AG10803 (cell line): ENCODE measurements at regions not wholly inside any gene's neighbourhood (a gene's known extent, or its start where the extent isn't known, plus 50 kb on each side); places are given as distances from the start of the nearest gene placed in this dataset.

Experiments
- DNase-seq: peaks from one replicate; pipeline ENCODE4 v3.0.0; 2010; ENCODE audit warnings: low read depth
- H3K4me3 ChIP-seq: 2 replicates; pipeline ENCODE4 v1.5.1; 2011; ENCODE audit warnings: mild to moderate bottlenecking, low read length, control low read depth
- TF ChIP-seq, protein P1 (sequence below): conservative IDR thresholded peaks from 2 replicates; pipeline ENCODE4 v1.5.1; 2011; ENCODE audit warnings: mild to moderate bottlenecking, low read length, control low read depth, inconsistent platforms

DNA sequence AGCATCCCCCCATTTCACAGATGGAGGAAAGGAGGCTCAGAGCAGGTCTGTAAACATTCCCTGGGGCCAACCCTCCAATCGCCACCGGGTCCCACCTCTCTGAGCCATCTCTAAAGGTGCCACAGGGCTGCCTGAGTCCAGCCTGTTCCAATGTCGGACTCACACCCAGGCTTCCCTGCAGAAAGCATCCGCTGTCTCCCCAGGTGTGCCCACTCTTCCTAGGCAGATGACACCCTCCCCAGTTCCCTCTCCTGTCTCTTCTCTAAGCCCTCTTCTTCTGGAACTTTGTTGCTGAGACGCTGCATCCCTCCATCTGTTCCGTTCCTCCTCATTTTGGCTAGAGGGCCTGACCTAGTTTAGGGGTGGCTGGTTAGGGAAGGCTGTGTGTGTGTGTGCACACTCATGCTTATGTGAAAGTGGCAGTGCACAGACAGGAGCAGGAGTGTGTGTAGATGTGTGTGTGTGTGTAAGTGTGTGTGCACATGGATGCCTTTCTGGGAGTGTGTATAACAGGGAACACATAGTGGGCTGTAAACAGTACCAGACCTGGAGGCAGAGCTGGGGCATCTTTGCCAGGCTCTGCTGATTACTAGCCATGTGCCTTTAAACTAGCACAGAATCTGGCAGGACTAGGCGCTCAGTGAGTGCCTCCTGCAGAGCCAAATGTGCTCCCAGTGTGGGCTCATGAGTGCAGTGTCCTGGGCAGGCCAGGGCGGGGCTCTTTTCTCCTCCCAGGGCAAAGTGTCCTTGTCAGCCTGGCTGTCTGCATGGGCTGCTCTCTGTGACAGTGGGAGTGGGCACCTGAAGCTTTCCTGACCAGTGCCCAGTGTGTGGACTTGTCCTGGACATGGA lies 77.3 kb upstream of the NECTIN1 start:
- H3K4me3 ChIP-seq: no peak overlapping the region
- no peak for DNase-seq
- TF ChIP-seq, protein P1, sequence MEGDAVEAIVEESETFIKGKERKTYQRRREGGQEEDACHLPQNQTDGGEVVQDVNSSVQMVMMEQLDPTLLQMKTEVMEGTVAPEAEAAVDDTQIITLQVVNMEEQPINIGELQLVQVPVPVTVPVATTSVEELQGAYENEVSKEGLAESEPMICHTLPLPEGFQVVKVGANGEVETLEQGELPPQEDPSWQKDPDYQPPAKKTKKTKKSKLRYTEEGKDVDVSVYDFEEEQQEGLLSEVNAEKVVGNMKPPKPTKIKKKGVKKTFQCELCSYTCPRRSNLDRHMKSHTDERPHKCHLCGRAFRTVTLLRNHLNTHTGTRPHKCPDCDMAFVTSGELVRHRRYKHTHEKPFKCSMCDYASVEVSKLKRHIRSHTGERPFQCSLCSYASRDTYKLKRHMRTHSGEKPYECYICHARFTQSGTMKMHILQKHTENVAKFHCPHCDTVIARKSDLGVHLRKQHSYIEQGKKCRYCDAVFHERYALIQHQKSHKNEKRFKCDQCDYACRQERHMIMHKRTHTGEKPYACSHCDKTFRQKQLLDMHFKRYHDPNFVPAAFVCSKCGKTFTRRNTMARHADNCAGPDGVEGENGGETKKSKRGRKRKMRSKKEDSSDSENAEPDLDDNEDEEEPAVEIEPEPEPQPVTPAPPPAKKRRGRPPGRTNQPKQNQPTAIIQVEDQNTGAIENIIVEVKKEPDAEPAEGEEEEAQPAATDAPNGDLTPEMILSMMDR: no peak

DNA sequence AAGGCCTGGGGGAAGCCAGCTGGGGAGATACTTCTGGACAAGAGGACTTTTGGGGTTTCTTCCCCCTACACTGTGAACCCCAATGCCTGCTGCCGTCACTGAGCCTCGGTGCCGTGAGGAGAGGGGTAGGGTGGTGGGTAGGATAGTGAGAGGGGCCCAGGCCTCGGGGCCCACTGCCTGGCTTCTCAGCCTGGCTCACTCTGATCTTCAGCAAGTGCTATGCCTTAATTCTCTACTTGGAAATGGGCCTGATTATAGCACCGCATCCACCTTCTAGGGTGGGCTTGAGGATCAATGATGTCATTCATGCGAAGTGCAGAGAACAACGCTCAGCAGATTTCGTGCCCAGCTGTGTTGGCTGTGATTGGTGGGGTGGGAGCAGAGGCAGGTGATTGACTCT lies 76.7 kb upstream of the NECTIN1 start:
- no peak overlapping the region for H3K4me3 ChIP-seq
- no peak for DNase-seq
- TF ChIP-seq, protein P1: no peak

DNA sequence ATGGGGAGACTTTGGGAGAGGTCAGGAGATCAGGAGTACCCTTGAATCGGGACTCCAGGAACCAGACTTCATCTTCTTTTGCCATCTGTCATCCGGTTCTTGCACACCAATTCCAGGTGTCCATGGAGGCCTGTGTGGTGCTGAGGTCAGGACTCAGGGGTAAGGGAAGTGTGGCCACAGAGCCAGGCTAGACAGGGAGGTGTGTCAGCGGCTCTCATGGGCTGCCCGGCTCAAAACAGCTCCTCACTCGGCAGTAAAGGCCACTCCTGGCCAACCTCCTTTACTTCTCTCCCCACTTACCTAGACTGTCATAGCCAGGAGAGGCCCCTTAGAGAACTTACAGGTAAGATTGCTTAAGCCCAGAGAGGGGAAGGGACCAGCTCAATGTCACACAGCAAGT lies 75.7 kb upstream of the NECTIN1 start:
- TF ChIP-seq, protein P1: no peak
- H3K4me3 ChIP-seq: no peak overlapping the region
- no peak for DNase-seq

DNA sequence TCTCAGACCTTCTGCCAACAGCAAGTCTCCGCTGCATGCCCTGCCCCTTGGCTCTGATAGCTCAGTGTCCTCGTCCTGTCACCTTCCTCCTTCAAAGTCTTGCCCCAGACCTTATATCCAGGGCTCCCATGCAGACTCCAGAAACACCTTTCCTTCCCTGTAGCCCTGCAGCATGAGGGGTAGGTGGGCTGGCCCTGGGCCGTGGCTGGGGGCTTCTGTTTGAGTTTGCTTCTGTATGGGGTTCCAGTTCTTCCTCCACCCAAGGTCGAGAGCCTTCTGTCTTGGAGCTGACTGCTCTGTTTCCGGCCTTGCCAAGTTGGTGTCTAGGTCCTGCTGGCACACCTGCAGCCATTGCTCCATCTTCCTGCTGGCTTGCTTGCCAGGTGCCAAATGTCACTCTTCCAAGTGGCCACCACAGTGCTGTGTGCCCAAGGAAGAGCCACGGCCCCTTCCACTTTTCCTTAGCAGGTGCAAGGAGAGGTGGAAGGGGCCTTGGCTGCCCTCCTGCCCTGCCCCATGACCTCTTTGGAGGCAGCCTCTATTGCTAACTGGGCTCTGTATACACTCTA lies 74.8 kb upstream of the NECTIN1 start:
- TF ChIP-seq, protein P1: no peak
- H3K4me3 ChIP-seq: no peak overlapping the region
- no peak for DNase-seq

DNA sequence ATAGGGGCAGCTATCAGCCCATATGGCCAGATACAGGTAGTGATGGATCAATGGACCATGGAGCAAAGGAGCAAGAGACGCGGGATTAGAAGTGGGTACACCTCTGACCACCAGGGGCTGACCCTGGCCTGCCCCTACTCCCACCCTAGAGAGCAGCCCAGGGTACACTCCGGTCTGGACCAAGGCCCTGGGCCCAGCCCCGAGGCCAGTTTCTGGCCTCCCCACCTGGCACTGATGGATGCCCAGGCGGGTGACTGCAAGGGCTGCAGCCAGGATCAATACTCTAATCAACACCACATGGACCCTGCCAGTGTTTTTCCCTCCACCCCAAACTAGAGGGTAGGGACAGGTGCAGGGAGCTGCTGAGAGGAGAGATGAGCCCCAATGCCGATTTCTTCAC lies 74.1 kb upstream of the NECTIN1 start:
- no peak overlapping the region for H3K4me3 ChIP-seq
- TF ChIP-seq, protein P1: no peak
- no peak for DNase-seq

GRCh38 chr11:119802670-119803069 lies 73.7 kb upstream of the NECTIN1 start:
- DNase-seq: no peak
- H3K4me3 ChIP-seq: no peak overlapping the region
- TF ChIP-seq, protein P1: no peak

DNA sequence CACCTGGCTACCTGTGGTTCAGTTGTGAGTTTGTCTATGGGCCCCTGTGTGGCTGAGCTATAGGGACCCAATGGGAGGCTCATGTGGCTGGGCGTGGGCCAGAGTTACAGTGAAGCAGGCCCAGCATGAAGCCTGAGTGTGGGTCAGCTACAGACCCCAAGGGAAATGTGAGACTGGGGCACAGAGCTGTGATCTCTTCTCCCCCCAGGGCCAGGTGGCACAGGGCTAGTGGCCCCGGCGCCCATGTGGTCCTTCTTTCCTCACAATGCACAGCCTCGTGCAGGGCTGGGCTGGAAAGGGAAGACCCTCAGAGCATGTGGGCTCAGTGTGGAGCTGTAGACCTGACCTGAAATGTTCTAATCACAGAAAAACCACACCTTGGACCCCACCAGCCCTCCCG lies 71.6 kb upstream of the NECTIN1 start:
- no peak overlapping the region for H3K4me3 ChIP-seq
- no peak for DNase-seq

More for the DNA sequence above, 71.6 kb upstream of the NECTIN1 start:
- TF ChIP-seq, protein P1: no peak
